ENCODE measurements at regions not wholly inside any gene's neighbourhood (a gene's known extent, or its start where the extent isn't known, plus 50 kb on each side); places are given as distances from the start of the nearest gene placed in this dataset.

- Histone ChIP-seq H3K9me3 (ENCODE audit: control insufficient read depth in 1 of 2, insufficient read depth in 1 of 2, low read length in 2 of 2) (no peaks in the 10 kb centered on the region), H3K27ac (ENCODE audit: low read depth in 1 of 2, low read length in 2 of 2) (no peak overlapping the region), H3K4me1 (ENCODE audit: insufficient read depth, low read length) (no peaks in the 10 kb centered on the region), H3K27me3 (ENCODE audit: control insufficient read depth in 1 of 2, insufficient read depth in 2 of 2, low read length in 2 of 2) (no peaks in the 10 kb centered on the region), H3K4me3 (ENCODE audit: low read length) (no peak overlapping the region), H3K36me3 (ENCODE audit: insufficient read depth, low read length) (no peaks in the 10 kb centered on the region)
- ChIA-PET CTCF (no interaction called here), POLR2A (no interaction called here)
- intact Hi-C loops (cut with DNase I, micrococcal nuclease): no loop called here
- Mint-ChIP-seq H3K27me3 (no peaks in the 10 kb centered on the region), H3K36me3 (ENCODE audit: low read depth) (no peaks in the 10 kb centered on the region), H3K4me3 (no peak overlapping the region), H3K27ac (no peak overlapping the region), H3K4me1 (ENCODE audit: low read depth) (no peaks in the 10 kb centered on the region), H3K9me3 (no peaks in the 10 kb centered on the region)
- DNase-seq (no peak), ATAC-seq (ENCODE audit: poor library complexity) (no peak)
- no peak for TF ChIP-seq CTCF (IDR thresholded peaks at IDR 0.05)
Observed at GRCh38 chr18:14917311-14917710, 169.3 kb downstream of the ANKRD30B start.

- Histone ChIP-seq H3K36me3 (ENCODE audit: insufficient read depth, low read length) (no peaks in the 10 kb centered on the region), H3K4me1 (ENCODE audit: insufficient read depth, low read length) (no peaks in the 10 kb centered on the region), H3K4me3 (ENCODE audit: low read length) (no peak overlapping the region), H3K27me3 (ENCODE audit: control insufficient read depth in 1 of 2, insufficient read depth in 2 of 2, low read length in 2 of 2) (no peaks in the 10 kb centered on the region), H3K9me3 (ENCODE audit: control insufficient read depth in 1 of 2, insufficient read depth in 1 of 2, low read length in 2 of 2) (no peaks in the 10 kb centered on the region), H3K27ac (ENCODE audit: low read depth in 1 of 2, low read length in 2 of 2) (no peak overlapping the region)
- no peak overlapping the region for H3K27ac Mint-ChIP-seq
- no peaks in the 10 kb centered on the region for H3K36me3 Mint-ChIP-seq (ENCODE audit: low read depth)
- ATAC-seq (ENCODE audit: poor library complexity) (no peak), DNase-seq (no peak)
- TF ChIP-seq CTCF (IDR thresholded peaks at IDR 0.05): no peak
- intact Hi-C loops (cut with DNase I, micrococcal nuclease): no loop called here
- H3K4me3 Mint-ChIP-seq: no peak overlapping the region
- no peaks in the 10 kb centered on the region for H3K4me1 Mint-ChIP-seq (ENCODE audit: low read depth)
- no peaks in the 10 kb centered on the region for H3K27me3 Mint-ChIP-seq
- POLR2A ChIA-PET: no interaction called here
- CTCF ChIA-PET: interaction anchor here (0.9 kb wide), 1 partner anchor 9 kb away, joined by 3 read pairs; no protein-coding TSS in a partner anchor
- no peaks in the 10 kb centered on the region for H3K9me3 Mint-ChIP-seq
Observed at GRCh38 chr18:14919666-14920065, 171.7 kb downstream of the ANKRD30B start.

- ATAC-seq (ENCODE audit: poor library complexity) (no peak), DNase-seq (peak in 1 of 14 experiments; percentile 1)
- TF ChIP-seq CTCF (IDR thresholded peaks at IDR 0.05): no peak
- H3K27me3 Mint-ChIP-seq: no peaks in the 10 kb centered on the region
- no peaks in the 10 kb centered on the region for H3K36me3 Mint-ChIP-seq (ENCODE audit: low read depth)
- POLR2A ChIA-PET: no interaction called here
- intact Hi-C loops (cut with DNase I, micrococcal nuclease): no loop called here
- H3K36me3 ChIP-seq (ENCODE audit: insufficient read depth, low read length): no peaks in the 10 kb centered on the region
- H3K4me3 Mint-ChIP-seq: no peak overlapping the region
- H3K27ac Mint-ChIP-seq: no peak overlapping the region
- no peaks in the 10 kb centered on the region for H3K4me1 Mint-ChIP-seq (ENCODE audit: low read depth)
- CTCF ChIA-PET: no interaction called here
- no peaks in the 10 kb centered on the region for H3K9me3 ChIP-seq (ENCODE audit: control insufficient read depth in 1 of 2, insufficient read depth in 1 of 2, low read length in 2 of 2)
- no peaks in the 10 kb centered on the region for H3K9me3 Mint-ChIP-seq
- no peaks in the 10 kb centered on the region for H3K4me1 ChIP-seq (ENCODE audit: insufficient read depth, low read length)
- H3K4me3 ChIP-seq (ENCODE audit: low read length): no peak overlapping the region
- H3K27me3 ChIP-seq (ENCODE audit: control insufficient read depth in 1 of 2, insufficient read depth in 2 of 2, low read length in 2 of 2): no peaks in the 10 kb centered on the region
- H3K27ac ChIP-seq (ENCODE audit: low read depth in 1 of 2, low read length in 2 of 2): no peak overlapping the region
Observed at GRCh38 chr18:14921031-14921430, 173.1 kb downstream of the ANKRD30B start.
